GM18520 (cell line): ENCODE measurements at regions not wholly inside any gene's neighbourhood (a gene's known extent, or its start where the extent isn't known, plus 50 kb on each side); places are given as distances from the start of the nearest gene placed in this dataset.
"Not testable (repeated sequence)": the region's sequence is repeated elsewhere in the genome, so short reads cannot be mapped to it uniquely, and the experiment has no call there.

ENCODE experiments used
- ATAC-seq: cut with Tn5 transposase; IDR thresholded peaks from one replicate; pipeline ENCODE4 v1.9.1; 2021; ENCODE audit not compliant: unreplicated experiment

GRCh38 chr4:132344924-132345828, 803.9 kb upstream of the PCDH10 start:
- ATAC-seq = no peak

- no peak for ATAC-seq
Measured at GRCh38 chr4:132346016-132346415, 803.1 kb upstream of the PCDH10 start.

- not testable (repeated sequence) for ATAC-seq
Measured at GRCh38 chr4:132351606-132352005, 797.5 kb upstream of the PCDH10 start.

GRCh38 chr4:132382243-132382642, 766.9 kb upstream of the PCDH10 start:
- no peak for ATAC-seq

GRCh38 chr4:132383571-132384199, 765.4 kb upstream of the PCDH10 start:
- no peak for ATAC-seq

- no peak for ATAC-seq
Measured at GRCh38 chr4:132384709-132385108, 764.4 kb upstream of the PCDH10 start.

- ATAC-seq = no peak
Measured at GRCh38 chr4:132386130-132386529, 763.0 kb upstream of the PCDH10 start.

- ATAC-seq = no peak
Measured at GRCh38 chr4:132387060-132387459, 762.0 kb upstream of the PCDH10 start.

GRCh38 chr4:132395561-132395960, 753.5 kb upstream of the PCDH10 start:
- ATAC-seq = no peak

GRCh38 chr4:132396636-132397035, 752.5 kb upstream of the PCDH10 start:
- no peak for ATAC-seq

- no peak for ATAC-seq
Measured at GRCh38 chr4:132417220-132417619, 731.9 kb upstream of the PCDH10 start.

GRCh38 chr4:132427125-132427524, 722.0 kb upstream of the PCDH10 start:
- no peak for ATAC-seq

- no peak for ATAC-seq
Measured at GRCh38 chr4:132437117-132437516, 712.0 kb upstream of the PCDH10 start.

GRCh38 chr4:132445386-132445785, 703.7 kb upstream of the PCDH10 start:
- no peak for ATAC-seq

GRCh38 chr4:132457987-132458386, 691.1 kb upstream of the PCDH10 start:
- not testable (repeated sequence) for ATAC-seq

- ATAC-seq = peak; percentile 48
Measured at GRCh38 chr4:132479543-132479942, 669.6 kb upstream of the PCDH10 start.

- no peak for ATAC-seq
Measured at GRCh38 chr4:132488555-132488954, 660.5 kb upstream of the PCDH10 start.

GRCh38 chr4:132493476-132493875, 655.6 kb upstream of the PCDH10 start:
- ATAC-seq = no peak

GRCh38 chr4:132495267-132495812, 653.8 kb upstream of the PCDH10 start:
- ATAC-seq = not testable (repeated sequence)

GRCh38 chr4:132498215-132498614, 650.9 kb upstream of the PCDH10 start:
- ATAC-seq = no peak

GRCh38 chr4:132502096-132502552, 647.0 kb upstream of the PCDH10 start:
- peak; percentile 49 for ATAC-seq

GRCh38 chr4:132504438-132504837, 644.7 kb upstream of the PCDH10 start:
- no peak for ATAC-seq
